CD4-positive, alpha-beta T cell treated with Interleukin-15 for 1 hour (primary cell): ENCODE measurements at regions not wholly inside any gene's neighbourhood (a gene's known extent, or its start where the extent isn't known, plus 50 kb on each side); places are given as distances from the start of the nearest gene placed in this dataset.
"Not testable (repeated sequence)": the region's sequence is repeated elsewhere in the genome, so short reads cannot be mapped to it uniquely, and the experiment has no call there.

Experiments used
- DNase-seq: peaks from one replicate; pipeline ENCODE4 v3.0.0-alpha.2; 2020

DNA sequence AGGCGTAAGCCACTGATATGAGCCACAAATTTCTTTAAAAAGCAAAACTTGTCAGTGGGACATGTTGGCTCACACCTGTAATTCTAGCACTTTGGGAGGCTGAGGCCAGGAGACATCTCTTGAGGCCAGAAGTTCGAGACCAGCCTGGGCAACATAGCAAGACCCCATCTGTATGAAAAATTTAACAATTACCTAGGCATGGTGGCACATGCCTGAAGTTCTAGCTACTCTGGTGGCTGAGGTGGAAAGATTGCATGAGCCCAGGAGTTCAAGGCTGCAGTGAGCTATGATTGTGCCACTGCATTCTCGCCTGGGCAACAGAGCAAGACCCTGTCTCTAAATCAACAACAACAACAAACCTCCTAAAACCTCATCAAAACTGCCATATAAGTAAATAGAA lies 147.6 kb upstream of the BARHL2 start:
- no peak for DNase-seq

DNA sequence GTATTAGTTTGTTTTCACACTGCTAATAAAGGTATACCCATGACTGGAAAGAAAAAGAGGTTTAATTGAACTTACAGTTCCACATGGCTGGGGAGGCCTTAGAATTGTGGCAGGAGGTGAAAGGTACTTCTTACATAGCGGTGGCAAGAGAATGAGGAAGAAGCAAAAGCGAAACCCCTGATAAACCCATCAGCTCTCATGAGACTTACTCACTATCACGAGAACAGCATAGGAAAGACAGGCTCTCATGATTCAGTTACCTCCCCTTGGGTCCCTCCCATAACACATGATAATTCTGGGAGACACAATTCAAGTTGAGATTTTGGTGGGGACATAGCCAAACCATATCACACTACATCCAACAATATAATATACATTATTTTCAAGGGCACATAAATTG lies 145.7 kb upstream of the BARHL2 start:
- no peak for DNase-seq

- DNase-seq = not testable (repeated sequence)
Measured at GRCh38 chr1:90861421-90861820, 144.3 kb upstream of the BARHL2 start.

GRCh38 chr1:90856463-90857007 lies 139.4 kb upstream of the BARHL2 start:
- DNase-seq = no peak

DNA sequence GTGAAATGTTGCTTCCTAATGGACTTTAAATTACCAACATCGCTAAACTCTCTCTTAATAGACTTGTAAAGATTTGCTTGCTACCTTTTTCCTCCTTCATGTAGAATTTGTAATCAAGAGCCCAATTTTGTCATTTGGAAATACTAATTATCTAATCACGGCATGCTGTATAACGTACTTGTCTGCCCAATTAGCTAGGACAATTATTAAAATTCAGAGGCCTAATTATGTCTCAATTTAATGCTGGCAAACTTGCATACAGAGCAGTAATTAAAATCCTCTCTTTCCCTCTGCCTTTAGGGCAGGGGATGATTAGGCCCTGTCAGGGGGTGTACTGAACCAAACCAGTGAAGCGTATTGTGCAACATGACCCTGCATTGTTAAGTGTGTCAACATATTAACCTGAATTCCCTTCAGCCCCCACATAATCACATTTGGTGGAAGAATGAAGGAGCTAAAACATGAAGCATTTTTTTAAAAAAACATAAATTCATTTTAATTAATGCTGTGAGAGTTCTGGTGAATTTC lies 137.4 kb upstream of the BARHL2 start:
- DNase-seq = no peak

DNA sequence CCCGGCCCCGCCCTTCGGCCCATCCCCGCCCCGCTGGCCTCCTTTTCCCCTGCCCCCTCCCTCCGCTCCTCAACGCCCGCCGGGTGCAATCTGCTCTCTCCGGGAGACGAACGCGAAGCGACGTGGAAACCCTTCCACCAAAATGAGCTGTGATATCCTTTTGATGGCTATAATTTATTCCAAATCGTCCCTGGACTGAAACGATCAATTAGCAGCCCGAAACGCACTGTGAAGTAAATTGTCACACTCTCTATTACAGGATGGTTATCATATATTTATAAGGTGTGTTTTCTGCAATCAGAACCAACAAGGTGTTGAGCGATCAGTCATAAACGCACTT lies 134.6 kb upstream of the BARHL2 start:
- DNase-seq = no peak

GRCh38 chr1:90850898-90851710 lies 134.0 kb upstream of the BARHL2 start:
- DNase-seq = peak; percentile 75

- no peak for DNase-seq
Measured at GRCh38 chr1:90850181-90850897, 133.2 kb upstream of the BARHL2 start.

DNA sequence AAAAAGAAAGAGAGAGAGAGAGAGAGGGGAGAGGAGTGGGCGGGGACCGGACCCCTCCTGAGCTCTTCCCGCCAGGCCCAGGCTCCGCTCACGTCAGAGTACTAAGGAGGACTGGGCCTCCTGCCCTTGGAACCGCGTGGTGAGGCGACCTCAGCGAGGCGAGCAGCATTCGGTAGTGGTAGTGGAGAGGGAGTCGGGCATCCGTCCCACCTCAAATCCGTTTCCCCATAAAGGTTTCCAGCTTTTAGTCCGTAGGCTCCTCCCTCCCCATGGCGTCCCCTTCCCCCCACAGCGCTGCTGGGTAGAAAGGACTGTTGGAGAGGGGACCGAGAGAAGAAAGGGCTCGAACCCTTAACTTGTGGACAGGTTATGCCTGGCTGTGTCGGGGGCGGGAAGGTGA lies 124.4 kb upstream of the BARHL2 start:
- DNase-seq = no peak

DNA sequence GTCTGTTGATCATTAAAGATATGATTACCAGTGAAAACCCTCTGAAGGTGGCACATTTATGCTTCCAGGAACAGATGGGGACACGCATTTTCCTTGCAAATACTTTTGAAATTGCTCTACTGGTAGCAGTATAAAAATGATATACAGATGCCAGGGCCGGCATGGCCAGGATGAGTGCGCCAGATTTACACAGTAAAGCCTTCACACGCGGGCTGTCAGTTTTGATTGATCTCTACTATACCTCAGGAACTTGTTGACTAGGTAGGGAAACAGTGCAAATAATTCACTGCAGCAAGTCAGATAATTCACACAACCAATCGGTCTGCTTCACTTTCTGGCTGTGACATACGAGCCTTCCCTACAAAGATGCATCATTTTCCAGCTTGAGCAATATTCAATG lies 123.2 kb upstream of the BARHL2 start:
- no peak for DNase-seq

- no peak for DNase-seq
Measured at GRCh38 chr1:90839323-90839722, 122.2 kb upstream of the BARHL2 start.

DNA sequence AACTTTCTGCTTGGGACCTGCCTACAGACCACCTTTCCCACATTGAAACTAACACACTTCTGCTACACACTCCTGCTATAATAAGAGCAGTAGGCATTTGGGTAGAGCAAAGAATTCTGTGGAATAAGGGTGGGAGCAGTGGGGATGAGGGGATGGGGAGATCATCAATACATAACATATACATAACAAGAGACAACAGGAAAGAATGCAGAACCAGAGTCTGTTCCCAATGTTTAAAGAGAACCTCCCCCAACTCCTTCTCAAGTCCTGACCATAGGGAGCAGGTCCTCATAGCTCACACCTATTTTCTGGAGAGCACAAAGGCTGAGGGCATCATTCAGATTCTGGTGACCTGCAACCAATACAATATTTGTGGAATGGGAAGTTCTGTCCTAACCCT lies 121.6 kb upstream of the BARHL2 start:
- DNase-seq = no peak

GRCh38 chr1:90837420-90837819 lies 120.3 kb upstream of the BARHL2 start:
- DNase-seq = no peak

DNA sequence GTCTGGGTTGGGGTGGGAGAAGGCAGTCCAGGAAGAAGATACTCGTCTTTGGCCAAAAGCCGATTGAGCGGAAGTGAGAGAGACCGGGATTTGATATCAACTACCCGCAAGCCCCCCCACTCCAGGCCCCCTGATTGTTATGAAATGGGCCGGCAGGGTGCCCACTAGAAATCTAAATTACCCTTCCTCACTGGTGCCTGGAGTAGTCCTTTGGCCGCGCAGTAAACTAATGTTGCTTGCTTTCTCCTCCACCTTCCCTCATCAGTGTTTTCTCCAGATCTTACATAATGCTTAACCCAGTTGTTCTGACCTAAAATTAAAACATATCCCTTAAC lies 119.2 kb upstream of the BARHL2 start:
- DNase-seq = no peak

- DNase-seq = no peak
Measured at GRCh38 chr1:90835661-90836344, 118.7 kb upstream of the BARHL2 start.

DNA sequence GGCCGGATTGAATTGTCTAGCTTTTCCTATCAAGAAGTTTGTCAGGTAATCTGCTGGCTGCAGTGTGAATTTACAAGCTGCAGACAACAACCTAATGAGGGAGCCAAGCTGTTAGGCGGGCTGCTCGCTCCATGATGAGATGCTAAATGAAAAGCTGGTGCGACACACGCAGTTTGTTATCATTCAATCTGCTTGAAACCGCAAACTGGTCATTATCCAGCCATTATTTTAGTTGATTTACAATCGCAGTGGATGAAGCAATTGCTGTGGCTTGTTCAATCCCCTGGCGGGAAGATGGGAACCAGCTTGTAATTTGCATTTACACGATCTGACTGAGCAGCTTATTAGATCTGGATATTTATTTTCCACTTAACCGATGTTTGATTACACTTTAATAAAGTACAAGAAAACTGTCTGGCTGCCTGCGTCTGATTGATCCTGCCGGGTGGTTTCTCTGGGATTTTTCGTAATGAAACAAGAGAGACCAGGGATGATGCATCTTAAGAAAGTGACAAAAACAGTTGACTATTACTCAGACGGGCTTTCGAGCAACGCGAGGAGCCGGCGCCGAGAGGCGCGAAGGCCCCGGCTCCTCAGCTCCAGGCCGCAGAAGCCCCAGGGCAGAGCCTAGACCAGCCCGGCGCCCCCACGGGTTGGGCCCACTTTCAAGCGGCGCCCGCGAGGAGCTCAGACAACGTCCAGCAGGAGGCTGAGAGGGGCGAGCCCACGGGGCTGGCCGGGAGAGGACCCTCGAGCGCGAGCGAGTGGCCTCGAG lies 118.0 kb upstream of the BARHL2 start:
- DNase-seq = no peak

GRCh38 chr1:90834354-90834885 lies 117.3 kb upstream of the BARHL2 start:
- no peak for DNase-seq

DNA sequence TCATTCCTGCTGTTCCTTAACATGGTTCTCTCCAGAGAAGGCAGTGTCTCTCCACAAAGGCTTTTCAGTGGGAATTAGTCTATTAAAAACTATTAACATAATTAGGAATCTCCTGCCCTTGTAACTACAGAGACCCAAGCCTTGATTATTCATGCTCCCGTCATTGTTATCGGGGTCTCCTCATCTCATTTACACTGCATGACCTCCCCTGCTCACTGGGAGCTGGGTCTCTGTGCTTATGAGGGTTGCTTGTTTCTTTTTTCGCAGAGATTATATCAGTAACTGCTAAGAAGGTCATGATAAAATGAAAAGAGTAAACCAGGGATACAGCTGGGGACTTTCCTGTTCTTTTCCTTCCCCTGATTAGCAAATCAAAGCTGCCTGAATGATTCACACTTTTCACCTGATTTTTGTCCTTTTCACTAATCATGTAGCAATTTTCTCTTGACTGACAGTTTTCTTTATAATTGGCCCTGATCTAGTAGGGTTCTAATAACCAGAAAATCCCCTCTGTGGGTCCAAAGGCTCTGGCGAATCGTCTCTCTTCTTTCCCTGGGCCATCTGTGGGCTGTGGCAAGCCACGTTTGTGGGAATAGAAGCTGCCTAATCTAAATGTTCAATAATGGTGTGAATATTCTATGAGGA lies 116.5 kb upstream of the BARHL2 start:
- no peak for DNase-seq

GRCh38 chr1:90831910-90832309 lies 114.8 kb upstream of the BARHL2 start:
- no peak for DNase-seq

- no peak for DNase-seq
Measured at GRCh38 chr1:90826834-90827233, 109.7 kb upstream of the BARHL2 start.

DNA sequence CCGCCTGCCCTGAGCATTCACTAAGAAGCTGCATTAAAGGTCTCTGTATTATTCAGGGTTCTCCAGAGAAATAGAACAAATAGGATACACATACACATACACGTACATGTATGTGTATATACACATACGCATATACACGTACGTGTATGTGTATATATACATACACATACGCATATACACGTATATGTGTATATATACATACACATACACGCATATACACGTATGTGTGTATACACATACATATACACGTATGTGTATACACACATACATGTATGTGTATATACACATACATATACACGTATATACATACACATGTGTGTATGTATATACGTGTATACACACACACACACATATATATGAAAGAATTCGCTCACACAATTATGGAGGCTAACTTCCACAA lies 108.9 kb upstream of the BARHL2 start:
- DNase-seq = no peak

GRCh38 chr1:90824551-90824950 lies 107.4 kb upstream of the BARHL2 start:
- DNase-seq = no peak
